Esophagus squamous epithelium (tissue), 5 donors: ENCODE measurements at regions not wholly inside any gene's neighbourhood (a gene's known extent, or its start where the extent isn't known, plus 50 kb on each side); places are given as distances from the start of the nearest gene placed in this dataset.

Experiments used
- DNase-seq: peaks from one replicate; lab custom pipeline; 2025; lab: John Stamatoyannopoulos, UW
- H3K27ac ChIP-seq, 4 donors: fragments of 200-600 bp; sonication (generic); one replicate each; pipeline ENCODE4 v1.5.1; 2016 to 2019; ENCODE audit warnings: mild to moderate bottlenecking in 1 of 4
- H3K27me3 ChIP-seq, 4 donors: fragments of 200-600 bp; sonication (generic); 1 replicate in 3 of 4; 2 replicates in 1 of 4; pipeline versions ENCODE4 v1.5.1 to v1.6.0; 2017 to 2021; ENCODE audit warnings: antibody characterized with exemption in 1 of 4
- H3K36me3 ChIP-seq, 3 donors: fragments of 200-600 bp; sonication (generic); one replicate each; pipeline ENCODE4 v1.5.1; 2016 to 2019
- H3K4me1 ChIP-seq, 3 donors: fragments of 200-600 bp; sonication (generic); one replicate each; pipeline ENCODE4 v1.5.1; 2017 to 2019
- H3K4me3 ChIP-seq, 4 donors: fragments of 200-600 bp; sonication (generic); 1 replicate in 3 of 4; 2 replicates in 1 of 4; pipeline ENCODE4 v1.5.1; 2016 to 2019; ENCODE audit warnings: mild to moderate bottlenecking in 2 of 4, moderate library complexity in 1 of 4
- H3K9me3 ChIP-seq, 3 donors: fragments of 200-600 bp; sonication (generic); one replicate each; pipeline ENCODE4 v1.5.1; 2016 to 2019
- POLR2A ChIP-seq, 4 donors: fragments of 450-650 bp; IDR thresholded peaks; one replicate each; pipeline ENCODE4 v1.6.1; 2017; ENCODE audit warnings: antibody characterized with exemption in 4 of 4, mild to moderate bottlenecking in 4 of 4, moderate library complexity in 3 of 4
- WGBS, 2 donors: methylation state at CpG; one replicate each; pipeline ENCODE4 v1.1.5; 2018; 5-methylcytosine and 5-hydroxymethylcytosine counted together
- intact Hi-C: fragments of 100-400 bp; cut with DNase I; formaldehyde crosslinking; loops from one replicate; pipeline ENCODE4 v1.15.0; 2022
- TF ChIP-seq, protein P1 (sequence below), 6 experiments: fragments of 450-650 bp in 4 of 6; fragments of 200-600 bp in 2 of 6; sonication (generic) in 2 of 6; IDR thresholded peaks; one replicate each; pipeline ENCODE4 v1.5.1; 2016 to 2019; ENCODE audit warnings: antibody characterized with exemption in 6 of 6, mild to moderate bottlenecking in 4 of 6, moderate library complexity in 4 of 6
- donor health status: DM: yes; HTN: yes; CAD: no.

DNA sequence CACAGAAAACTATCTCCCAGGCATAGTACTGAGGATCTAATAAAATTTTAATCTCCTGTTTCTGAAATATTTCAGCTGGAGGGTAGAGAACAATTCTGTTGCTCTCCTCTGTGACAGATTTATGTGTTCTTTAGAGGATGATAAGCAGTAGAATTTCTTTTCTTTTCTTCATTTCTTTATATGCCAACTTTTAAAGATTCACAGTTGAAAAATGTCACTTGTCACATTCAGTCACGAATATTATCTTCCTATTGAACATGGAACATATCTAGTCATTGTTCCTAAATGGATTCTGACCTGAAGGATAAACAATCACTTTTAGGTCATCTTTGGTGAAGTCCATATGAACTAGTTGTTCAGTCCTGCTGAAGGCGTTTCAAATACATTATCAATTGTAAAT is 585.5 kb upstream of the DPPA4 start:
- H3K27ac ChIP-seq = no peak overlapping the region
- no peaks in the 10 kb centered on the region for H3K27me3 ChIP-seq
- H3K36me3 ChIP-seq = no peaks in the 10 kb centered on the region
- 58 to 59% methylated on average over 2 of the region's 2 CpGs for WGBS, 2 donors
- intact Hi-C loops = no loop called here
- no peak for TF ChIP-seq POLR2A (IDR thresholded peaks at IDR 0.05)
- TF ChIP-seq, protein P1, sequence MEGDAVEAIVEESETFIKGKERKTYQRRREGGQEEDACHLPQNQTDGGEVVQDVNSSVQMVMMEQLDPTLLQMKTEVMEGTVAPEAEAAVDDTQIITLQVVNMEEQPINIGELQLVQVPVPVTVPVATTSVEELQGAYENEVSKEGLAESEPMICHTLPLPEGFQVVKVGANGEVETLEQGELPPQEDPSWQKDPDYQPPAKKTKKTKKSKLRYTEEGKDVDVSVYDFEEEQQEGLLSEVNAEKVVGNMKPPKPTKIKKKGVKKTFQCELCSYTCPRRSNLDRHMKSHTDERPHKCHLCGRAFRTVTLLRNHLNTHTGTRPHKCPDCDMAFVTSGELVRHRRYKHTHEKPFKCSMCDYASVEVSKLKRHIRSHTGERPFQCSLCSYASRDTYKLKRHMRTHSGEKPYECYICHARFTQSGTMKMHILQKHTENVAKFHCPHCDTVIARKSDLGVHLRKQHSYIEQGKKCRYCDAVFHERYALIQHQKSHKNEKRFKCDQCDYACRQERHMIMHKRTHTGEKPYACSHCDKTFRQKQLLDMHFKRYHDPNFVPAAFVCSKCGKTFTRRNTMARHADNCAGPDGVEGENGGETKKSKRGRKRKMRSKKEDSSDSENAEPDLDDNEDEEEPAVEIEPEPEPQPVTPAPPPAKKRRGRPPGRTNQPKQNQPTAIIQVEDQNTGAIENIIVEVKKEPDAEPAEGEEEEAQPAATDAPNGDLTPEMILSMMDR (IDR thresholded peaks at IDR 0.05) = no peak
- DNase-seq = no peak
- H3K9me3 ChIP-seq = no peaks in the 10 kb centered on the region
- H3K4me3 ChIP-seq = no peak overlapping the region
- H3K4me1 ChIP-seq = no peaks in the 10 kb centered on the region

DNA sequence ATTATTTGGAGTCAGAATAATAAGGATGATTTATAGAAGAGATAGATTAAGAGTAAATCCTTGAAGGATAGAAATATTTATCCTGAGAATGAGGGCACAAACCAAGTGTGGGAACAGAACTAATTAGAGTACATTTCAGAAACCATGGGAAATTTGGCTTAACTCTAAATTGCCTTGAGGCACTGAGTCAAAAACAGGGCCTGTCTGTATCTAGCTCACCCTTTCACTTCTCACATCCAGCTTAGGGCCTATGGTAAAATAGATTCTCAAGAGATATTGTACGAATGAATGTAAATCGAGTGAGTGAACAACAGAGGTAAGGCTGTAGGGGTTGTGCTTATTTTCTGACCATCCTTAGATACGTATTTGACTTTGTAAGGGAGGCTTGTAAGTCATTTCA is 586.1 kb upstream of the DPPA4 start:
- no peaks in the 10 kb centered on the region for H3K27me3 ChIP-seq

DNA sequence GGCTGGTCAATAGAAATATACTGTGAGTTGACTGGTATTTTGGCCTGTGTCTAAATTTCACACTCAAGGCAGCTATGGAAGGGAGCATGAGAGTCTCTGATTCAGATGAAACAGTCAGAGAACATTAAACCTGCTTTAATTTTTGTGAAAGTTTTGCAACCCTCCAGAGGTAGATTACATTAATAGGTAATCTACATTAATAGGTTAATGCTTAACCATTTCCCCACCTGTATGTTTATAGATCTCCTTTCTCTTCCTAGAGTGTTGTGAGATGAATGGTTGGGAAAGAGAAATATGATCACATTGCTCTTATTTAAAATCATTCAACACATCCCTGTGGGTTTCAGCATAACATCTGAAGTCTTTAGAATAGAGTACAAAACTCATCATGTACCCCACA is 586.9 kb upstream of the DPPA4 start:
- Histone ChIP-seq H3K4me1 (no peaks in the 10 kb centered on the region), H3K27ac (no peak overlapping the region), H3K4me3 (no peak overlapping the region), H3K27me3 (no peaks in the 10 kb centered on the region), H3K36me3 (no peaks in the 10 kb centered on the region), H3K9me3 (no peaks in the 10 kb centered on the region)
- no peak for TF ChIP-seq POLR2A (IDR thresholded peaks at IDR 0.05)
- TF ChIP-seq, protein P1 (IDR thresholded peaks at IDR 0.05) = no peak
- intact Hi-C loops = no loop called here
- no peak for DNase-seq

More for the DNA sequence above, 586.1 kb upstream of the DPPA4 start:
- Histone ChIP-seq H3K9me3 (no peaks in the 10 kb centered on the region), H3K36me3 (no peaks in the 10 kb centered on the region), H3K27ac (no peak overlapping the region), H3K4me3 (no peak overlapping the region), H3K4me1 (no peaks in the 10 kb centered on the region)
- TF ChIP-seq, protein P1 (IDR thresholded peaks at IDR 0.05) = no peak
- TF ChIP-seq POLR2A (IDR thresholded peaks at IDR 0.05) = no peak
- 72 to 79% methylated on average over 3 of the region's 3 CpGs for WGBS, 2 donors
- no peak for DNase-seq
- intact Hi-C loops = no loop called here

DNA sequence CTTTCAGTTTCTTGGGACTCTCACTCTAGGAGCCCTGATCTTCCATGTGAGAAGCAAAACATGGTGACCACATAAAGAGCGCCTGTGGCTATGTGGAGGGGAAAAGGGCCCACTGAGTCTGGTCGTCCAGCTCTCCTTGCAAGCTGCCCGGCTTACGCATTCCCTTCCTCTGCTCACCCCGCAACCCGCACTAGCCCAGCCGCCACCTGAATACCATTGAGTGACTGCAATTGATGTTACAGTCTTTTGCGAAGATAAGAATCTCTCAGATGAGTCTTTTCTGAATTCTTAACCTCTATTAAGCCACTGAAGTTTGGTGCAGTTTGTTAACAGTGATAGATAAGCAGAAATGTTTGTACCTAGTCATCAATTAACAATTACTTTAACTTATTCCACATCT is 589.0 kb upstream of the DPPA4 start:
- intact Hi-C loops = no loop called here
- WGBS, 2 donors = 87 to 96% methylated on average over 7 of the region's 8 CpGs
- Histone ChIP-seq H3K36me3 (no peaks in the 10 kb centered on the region), H3K27ac (no peak overlapping the region), H3K4me3 (no peak overlapping the region), H3K27me3 (no peaks in the 10 kb centered on the region), H3K4me1 (no peaks in the 10 kb centered on the region), H3K9me3 (no peaks in the 10 kb centered on the region)
- no peak for DNase-seq
- no peak for TF ChIP-seq POLR2A (IDR thresholded peaks at IDR 0.05)
- TF ChIP-seq, protein P1 (IDR thresholded peaks at IDR 0.05) = no peak

DNA sequence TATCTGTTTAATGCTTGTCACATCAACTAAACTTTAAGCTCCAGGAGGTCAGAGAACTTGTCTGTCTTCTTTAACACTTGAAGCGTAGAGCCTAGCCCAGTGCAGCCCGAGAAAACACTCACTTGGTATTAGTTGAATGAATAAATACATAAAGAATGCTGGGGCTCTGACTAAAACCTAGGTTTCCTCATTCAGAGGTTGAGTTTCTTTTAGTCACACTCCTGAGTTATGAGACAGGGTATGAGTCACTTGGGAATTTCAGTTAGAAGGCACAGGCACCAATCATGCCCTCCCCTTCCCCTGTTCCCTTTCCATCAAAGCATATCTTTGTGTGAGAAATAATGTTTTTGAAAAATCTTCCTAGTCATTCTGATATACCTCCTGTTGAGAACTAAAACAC is 589.8 kb upstream of the DPPA4 start:
- Histone ChIP-seq H3K36me3 (no peaks in the 10 kb centered on the region), H3K27me3 (no peaks in the 10 kb centered on the region), H3K9me3 (no peaks in the 10 kb centered on the region), H3K4me1 (no peaks in the 10 kb centered on the region), H3K27ac (no peak overlapping the region), H3K4me3 (no peak overlapping the region)
- no peak for DNase-seq
- intact Hi-C loops = no loop called here
- TF ChIP-seq, protein P1 (IDR thresholded peaks at IDR 0.05) = no peak
- TF ChIP-seq POLR2A (IDR thresholded peaks at IDR 0.05) = no peak
- 23 to 24% methylated on average over 2 of the region's 2 CpGs for WGBS, 2 donors
